ENCODE measurements at regions not wholly inside any gene's neighbourhood (a gene's known extent, or its start where the extent isn't known, plus 50 kb on each side); places are given as distances from the start of the nearest gene placed in this dataset.

DNA sequence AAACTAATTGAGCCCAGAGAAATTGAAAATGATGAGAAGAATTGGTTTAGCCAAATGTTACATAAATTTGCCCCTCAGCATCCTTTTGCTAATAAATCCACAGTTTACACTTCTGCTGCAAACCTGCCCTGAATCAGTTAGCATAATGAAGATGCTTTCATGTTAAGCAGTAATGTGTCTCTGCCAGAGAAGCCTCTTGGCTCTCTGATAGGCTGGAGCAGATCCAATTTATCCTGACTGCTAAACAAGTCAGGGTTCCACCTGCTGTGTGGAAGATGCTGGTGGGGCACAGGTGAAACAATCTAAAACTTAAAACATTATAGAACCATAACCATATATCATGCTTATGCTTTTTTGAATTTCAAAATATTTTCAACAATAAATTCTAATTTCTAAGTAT, 946.8 kb downstream of the OTOL1 start:
- DNase-seq, result no peak

DNA sequence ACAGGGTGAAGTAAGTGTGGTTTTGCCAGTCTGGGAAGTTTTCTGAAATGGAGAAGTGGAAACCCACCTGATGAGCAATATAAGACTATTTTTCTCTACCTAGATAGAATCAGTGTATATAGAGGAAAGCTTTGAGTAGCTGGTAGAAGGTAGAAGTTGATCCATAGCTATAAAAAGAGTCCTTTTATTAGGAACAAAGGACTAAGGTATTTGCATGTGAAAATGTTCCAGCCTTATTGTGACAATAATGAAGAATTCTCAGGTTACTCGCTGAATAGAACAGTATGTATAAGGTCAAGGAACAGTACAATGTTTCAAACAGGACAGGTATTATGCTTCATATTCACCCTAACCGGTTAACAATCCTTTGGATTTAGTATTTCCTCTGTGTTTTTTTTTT, 972.2 kb downstream of the OTOL1 start:
- no peak for DNase-seq

DNA sequence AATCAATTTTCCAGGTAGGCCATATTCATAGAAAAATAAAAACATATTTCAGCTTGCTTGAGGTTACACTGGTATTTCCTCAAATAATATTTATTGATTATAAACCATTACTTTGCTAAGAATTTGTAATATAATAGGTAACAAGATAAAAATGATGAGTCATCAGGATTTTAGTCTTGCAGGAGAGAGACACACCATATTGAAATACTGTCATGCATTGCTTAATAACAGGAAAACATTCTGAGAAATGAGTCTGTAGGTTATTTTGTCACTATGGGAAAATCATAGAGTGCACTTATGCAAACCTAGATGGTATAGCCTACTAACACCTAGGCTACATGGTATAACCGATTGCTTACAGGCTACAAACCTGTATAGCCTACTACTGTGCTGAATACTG, 990.5 kb downstream of the OTOL1 start:
- no peak for DNase-seq

- DNase-seq, result no peak
Observed at GRCh38 chr3:162489853-162490252, 993.2 kb downstream of the OTOL1 start.

GRCh38 chr3:162491952-162492351, 995.3 kb downstream of the OTOL1 start:
- DNase-seq, result no peak

DNA sequence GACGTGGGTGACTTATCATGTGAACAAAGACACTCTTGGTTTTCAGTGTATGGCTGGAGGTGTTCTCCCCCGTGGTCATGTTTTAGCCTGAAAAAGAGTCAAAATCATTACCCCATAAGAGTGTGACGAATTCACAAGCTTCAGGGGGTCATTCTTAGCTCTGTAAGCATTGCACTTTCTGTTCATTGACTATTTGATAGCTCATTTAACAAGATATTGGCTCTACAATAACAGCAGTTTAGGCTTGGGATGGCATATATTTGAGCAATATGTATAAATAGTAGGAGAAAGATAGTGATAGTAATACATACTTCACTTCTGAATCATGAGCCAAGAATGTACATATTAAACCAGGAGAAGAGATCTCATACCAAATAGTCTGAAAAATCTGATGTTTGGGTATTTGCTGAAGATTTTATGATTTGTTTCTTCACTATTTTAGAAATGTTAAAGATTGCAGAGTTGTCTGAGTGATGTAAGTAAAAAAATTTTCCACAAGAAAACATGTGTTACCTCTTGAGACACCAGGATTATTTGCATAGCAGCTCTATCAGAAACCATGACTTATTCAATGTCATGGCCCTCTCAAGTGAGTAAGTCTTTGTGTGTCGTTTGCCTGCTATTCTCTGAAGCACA, 996.0 kb downstream of the OTOL1 start:
- no peak for DNase-seq

- no peak for DNase-seq
Observed at GRCh38 chr3:162498626-162499025, 1002.0 kb downstream of the OTOL1 start.

DNA sequence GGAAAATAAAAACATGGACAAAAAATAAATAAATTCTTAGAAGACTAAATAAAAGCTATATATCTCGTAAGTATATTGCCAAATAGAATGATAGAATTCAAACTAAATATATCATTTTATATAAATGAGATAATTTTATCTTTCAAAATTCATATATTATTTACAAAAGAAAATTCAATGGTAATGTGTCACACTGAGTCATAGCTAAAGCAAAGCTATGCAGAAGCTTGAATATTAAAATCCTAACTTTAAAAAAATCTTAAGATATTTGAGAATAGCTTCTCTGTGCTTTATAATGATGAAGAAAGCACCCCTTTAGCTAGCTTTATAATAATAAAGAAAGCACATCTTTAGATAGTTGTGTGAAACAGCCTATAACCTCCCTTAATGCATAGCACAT, 1010.8 kb downstream of the OTOL1 start:
- DNase-seq, result no peak

GRCh38 chr3:162512488-162512887, 1015.9 kb downstream of the OTOL1 start:
- no peak for DNase-seq

- no peak for DNase-seq
Observed at GRCh38 chr3:162517110-162517509, 1020.5 kb downstream of the OTOL1 start.

DNA sequence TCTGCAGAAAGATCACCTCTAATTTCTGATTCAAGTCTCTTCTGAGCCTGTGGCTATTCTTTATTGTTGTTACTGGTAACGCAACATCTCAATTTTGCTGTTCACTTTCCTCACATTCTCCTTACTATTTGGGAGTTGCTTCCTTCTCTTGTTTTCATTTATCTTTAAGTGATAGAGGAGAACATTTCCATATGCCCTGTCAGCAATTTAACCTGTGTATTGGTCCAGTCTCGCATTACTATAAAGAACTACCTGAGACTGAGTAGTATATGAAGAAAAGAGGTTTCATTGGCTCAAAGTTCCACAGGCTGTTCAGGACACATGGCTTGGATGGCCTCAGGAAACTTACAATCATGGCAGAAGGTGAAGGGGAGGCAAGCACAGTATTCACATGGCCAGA, 1025.1 kb downstream of the OTOL1 start:
- no peak for DNase-seq

DNA sequence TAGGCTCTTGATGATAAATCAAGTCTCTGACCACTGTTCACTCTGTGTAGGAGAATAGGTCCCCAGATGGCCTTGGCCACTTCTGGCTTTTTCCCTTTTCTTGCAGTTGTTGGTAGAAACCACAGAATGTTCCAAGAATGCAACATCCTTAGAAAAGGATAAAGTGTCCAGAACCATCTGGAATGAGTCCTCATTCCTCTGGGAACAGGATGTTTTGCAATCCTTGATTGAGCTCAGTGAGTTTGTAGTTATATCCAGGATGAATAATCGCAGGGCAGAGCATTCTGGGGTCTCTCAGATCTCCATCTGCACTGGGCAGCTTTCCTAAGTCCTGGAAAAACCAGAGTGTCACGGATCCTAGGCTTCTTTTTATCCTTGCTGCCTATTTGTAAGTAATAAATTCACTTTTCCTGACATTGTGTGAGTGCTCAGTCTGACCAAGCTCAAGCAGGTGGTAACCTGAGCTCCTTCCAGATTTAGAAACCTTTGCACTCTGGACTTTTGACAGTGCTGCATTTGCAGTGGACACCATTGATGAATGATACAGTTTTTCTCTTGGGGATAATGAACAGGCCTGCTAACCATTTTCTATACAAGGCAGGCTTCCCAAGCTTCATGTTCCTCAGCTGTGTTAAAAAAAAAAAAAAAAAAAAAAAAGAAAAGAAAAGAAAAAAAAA, 1028.6 kb downstream of the OTOL1 start:
- DNase-seq, result no peak

DNA sequence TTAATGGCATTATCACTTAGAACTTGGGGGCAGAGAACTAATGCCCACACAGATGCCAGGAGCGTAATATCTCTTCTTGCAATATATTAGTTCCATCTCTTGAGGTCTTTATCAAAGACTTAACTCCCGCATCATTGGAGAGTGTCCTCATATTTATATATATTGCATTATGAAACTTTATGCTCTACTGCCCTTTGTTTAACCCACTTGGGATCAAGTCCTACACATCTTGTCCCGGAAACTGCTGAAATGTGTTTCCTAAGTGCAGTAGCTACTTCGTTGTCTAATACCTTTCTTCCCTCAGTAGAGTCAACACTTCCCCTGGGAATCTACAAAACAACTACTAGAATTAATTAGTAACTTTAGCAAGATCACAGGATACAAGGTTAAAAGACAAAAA, 1029.2 kb downstream of the OTOL1 start:
- DNase-seq, result no peak

- no peak for DNase-seq
Observed at GRCh38 chr3:162534431-162534830, 1037.8 kb downstream of the OTOL1 start.

DNA sequence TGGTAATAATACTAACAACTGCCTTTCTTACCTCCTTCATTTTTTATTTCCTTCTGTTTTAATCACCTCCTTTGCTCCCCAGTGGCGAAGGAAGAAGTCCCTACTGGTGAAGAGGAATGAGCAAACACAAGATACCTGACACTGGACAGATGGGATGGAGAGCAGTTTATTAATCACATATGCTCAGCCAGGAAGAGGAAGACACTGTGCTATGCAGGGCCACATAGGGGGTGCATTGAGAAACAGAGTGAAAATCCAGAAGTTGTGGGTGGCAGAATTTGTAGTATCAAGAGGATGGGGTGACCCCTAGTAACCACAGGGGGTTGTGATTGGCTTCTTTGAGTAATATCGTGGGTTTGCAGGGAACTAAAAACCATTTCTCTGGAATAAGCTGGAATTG, 1041.9 kb downstream of the OTOL1 start:
- DNase-seq, result no peak

- no peak for DNase-seq
Observed at GRCh38 chr3:162538906-162539305, 1042.3 kb downstream of the OTOL1 start.

DNA sequence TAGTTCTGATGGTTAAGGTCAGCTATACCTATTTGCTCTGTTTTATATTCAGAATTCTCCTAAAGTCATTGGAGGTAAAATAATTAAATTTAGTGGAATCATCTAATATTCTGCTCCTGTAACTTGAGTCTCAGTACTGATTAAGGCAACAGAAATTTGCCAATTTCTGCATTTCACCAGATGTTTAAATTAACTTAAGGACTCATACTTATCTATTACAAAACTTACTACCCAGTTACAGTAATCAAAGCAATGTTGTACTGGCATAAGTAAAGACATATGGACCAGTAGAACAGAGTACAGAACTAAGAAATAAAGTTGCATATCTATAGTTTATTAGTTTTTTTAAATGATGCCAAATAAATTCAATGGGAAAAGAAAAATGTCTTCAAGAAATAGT, 1043.8 kb downstream of the OTOL1 start:
- DNase-seq, result no peak

GRCh38 chr3:162541923-162542322, 1045.3 kb downstream of the OTOL1 start:
- no peak for DNase-seq

DNA sequence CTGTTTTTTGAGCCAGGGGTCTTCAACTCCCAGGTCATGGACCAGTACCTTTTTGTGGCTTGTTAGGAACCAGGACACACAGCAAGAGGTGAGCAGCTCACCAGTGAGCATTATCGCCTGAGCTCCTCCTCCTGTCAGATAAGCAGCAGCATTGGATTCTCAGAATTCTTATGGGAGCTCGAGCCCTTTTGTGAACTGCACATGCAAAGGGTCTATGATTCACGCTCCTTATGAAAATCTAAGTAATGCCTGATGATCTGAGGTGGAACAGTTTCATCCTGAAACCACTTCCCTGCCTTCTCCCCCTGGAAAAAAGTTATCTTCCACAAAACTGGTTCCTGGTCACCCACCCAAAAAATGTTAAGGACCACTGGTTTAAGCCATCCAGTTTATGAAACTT, 1047.6 kb downstream of the OTOL1 start:
- DNase-seq, result no peak

- no peak for DNase-seq
Observed at GRCh38 chr3:162546910-162547309, 1050.3 kb downstream of the OTOL1 start.

- DNase-seq, result no peak
Observed at GRCh38 chr3:162547321-162547720, 1050.7 kb downstream of the OTOL1 start.

GRCh38 chr3:162555761-162556160, 1059.2 kb downstream of the OTOL1 start:
- no peak for DNase-seq

DNA sequence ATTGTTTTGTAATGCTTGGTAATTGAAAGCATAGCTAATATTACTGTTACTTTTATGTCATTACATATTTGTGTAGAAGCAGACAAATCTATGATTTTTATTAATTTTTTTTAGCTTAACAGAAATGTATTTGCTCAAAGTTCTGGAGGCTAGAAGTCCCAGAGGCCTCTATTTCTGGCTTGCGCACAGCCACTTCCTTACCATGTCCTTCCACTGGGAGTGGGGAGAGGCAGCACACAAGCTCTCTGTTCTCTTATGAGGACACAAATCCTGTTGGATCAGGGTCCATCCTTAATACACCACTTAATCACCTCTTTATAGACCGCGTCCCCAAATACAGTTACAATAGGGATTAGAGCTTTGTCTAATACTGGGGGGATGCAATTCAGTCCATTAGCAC, 1061.4 kb downstream of the OTOL1 start:
- no peak for DNase-seq

GRCh38 chr3:162568706-162569105, 1072.1 kb downstream of the OTOL1 start:
- DNase-seq, result no peak

DNA sequence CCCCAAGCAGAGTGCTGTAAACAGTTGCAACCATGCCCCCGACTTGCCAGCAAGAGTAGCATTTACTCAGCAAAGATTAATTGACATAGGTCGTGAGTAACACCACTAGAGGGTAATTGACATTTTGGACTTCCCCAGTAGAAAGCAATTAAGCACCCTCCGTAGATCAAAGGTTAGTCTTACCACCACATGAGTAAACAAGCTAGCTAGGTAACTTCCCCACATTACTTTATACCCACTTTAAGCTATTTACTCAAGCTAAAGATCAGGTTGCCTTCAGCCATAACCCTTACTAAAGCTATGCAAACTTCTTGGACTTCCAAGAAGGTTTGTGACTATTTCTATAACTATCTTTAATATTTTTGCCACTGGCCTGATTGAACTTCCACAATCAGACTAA, 1072.7 kb downstream of the OTOL1 start:
- no peak for DNase-seq

All from T-helper 1 cell (primary cell).